ENCODE measurements at regions not wholly inside any gene's neighbourhood (a gene's known extent, or its start where the extent isn't known, plus 50 kb on each side); places are given as distances from the start of the nearest gene placed in this dataset.

DNA sequence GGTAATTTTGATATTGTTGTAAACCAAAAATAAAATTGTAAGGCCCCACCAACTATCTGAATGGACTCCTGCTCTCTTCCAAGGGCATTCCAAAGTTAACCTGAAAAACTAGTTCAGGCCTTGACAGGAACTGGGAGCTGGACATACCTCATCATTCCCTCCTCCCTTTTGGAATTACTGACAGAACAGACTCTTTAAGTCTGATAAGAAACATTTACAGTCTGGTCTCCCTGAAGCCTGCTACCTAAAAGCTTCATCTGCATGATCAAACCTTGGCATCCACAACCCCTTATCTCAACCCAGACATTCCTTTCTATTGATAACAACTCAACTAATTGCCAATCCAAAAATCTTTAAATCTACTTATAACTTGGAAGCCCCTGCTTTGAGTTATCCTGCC is 123.8 kb downstream of the TLR5 start:
- Histone ChIP-seq H3K9ac (ENCODE audit: low read length) (no peak overlapping the region), H3K9me2 (ENCODE audit: insufficient read depth) (no peaks in the 10 kb centered on the region), H3K79me2 (ENCODE audit: insufficient read depth, low read length) (no peaks in the 10 kb centered on the region), H4K20me1 (ENCODE audit: insufficient read depth) (no peaks in the 10 kb centered on the region), H3K27me3 (ENCODE audit: insufficient read depth, low read length) (no peaks in the 10 kb centered on the region), H3K9me3 (ENCODE audit: control insufficient read depth in 1 of 2, insufficient read depth in 1 of 2, low read depth in 1 of 2, low read length in 2 of 2) (no peaks in the 10 kb centered on the region), H2AFZ (ENCODE audit: low read depth, low read length, poor library complexity, severe bottlenecking) (no peak overlapping the region), H3K27ac (ENCODE audit: low read depth, low read length) (no peak overlapping the region), H3K4me3 (replicated peaks in 1 of 2; ENCODE audit: low read depth in 1 of 2, low read length in 2 of 2) (no peak overlapping the region), H3K36me3 (ENCODE audit: control insufficient read depth in 1 of 2, insufficient read depth in 2 of 2, low read length in 2 of 2) (no peaks in the 10 kb centered on the region), H3K4me1 (ENCODE audit: control insufficient read depth in 1 of 2, insufficient read depth in 2 of 2, low read length in 2 of 2) (no peaks in the 10 kb centered on the region), H3K4me2 (ENCODE audit: low read length) (no peak overlapping the region)
- BruUV-seq (replicated peaks): no TSS peak
- RAD21 ChIA-PET (ENCODE audit: low non-redundant PET in 1 of 2, low total read pairs in 2 of 2, uncharacterized antibody in 2 of 2, unreplicated experiment in 2 of 2): no interaction called here
- DNase-seq (ENCODE audit: low read depth, low spot score): no peak
- TF ChIP-seq, protein P1, sequence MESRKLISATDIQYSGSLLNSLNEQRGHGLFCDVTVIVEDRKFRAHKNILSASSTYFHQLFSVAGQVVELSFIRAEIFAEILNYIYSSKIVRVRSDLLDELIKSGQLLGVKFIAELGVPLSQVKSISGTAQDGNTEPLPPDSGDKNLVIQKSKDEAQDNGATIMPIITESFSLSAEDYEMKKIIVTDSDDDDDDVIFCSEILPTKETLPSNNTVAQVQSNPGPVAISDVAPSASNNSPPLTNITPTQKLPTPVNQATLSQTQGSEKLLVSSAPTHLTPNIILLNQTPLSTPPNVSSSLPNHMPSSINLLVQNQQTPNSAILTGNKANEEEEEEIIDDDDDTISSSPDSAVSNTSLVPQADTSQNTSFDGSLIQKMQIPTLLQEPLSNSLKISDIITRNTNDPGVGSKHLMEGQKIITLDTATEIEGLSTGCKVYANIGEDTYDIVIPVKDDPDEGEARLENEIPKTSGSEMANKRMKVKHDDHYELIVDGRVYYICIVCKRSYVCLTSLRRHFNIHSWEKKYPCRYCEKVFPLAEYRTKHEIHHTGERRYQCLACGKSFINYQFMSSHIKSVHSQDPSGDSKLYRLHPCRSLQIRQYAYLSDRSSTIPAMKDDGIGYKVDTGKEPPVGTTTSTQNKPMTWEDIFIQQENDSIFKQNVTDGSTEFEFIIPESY (IDR thresholded peaks at IDR 0.05; ENCODE audit: extremely low read depth, insufficient replicate concordance, low read length): no peak
- TF ChIP-seq CBX3 (IDR thresholded peaks at IDR 0.05; ENCODE audit: low read depth) (no peak), SIN3A (IDR thresholded peaks at IDR 0.05; ENCODE audit: low read depth) (no peak), FOSL1 (IDR thresholded peaks at IDR 0.05; ENCODE audit: low read depth) (no peak)
- TF ChIP-seq, protein P2, sequence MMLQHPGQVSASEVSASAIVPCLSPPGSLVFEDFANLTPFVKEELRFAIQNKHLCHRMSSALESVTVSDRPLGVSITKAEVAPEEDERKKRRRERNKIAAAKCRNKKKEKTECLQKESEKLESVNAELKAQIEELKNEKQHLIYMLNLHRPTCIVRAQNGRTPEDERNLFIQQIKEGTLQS (IDR thresholded peaks at IDR 0.05): no peak
- CTCF ChIA-PET: no interaction called here
- POLR2A ChIA-PET: no interaction called here
- intact Hi-C loops (cut with micrococcal nuclease): no loop called here
- ATAC-seq: no peak

DNA sequence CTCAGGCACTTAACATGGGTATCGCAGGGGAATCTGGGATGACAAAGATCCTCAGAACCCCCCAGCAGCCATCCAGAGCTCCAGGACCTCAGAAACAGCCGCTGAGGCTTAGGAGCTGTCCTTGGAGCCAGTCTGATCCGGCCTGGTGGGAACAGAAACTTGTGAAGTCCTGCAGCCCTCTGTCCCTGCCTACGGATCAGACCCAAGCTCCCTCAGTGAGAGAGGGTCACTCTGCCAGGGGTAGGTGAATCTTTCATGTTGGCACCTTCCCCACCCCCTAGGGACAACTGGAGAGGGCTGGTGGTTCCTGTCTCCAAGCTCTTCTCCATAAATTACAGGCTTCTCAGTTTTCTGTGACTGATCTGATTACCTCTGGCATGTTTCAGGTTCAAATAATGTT is 122.3 kb downstream of the TLR5 start:
- Histone ChIP-seq H4K20me1 (ENCODE audit: insufficient read depth) (no peaks in the 10 kb centered on the region), H3K9me2 (ENCODE audit: insufficient read depth) (no peaks in the 10 kb centered on the region), H3K36me3 (ENCODE audit: control insufficient read depth in 1 of 2, insufficient read depth in 2 of 2, low read length in 2 of 2) (no peaks in the 10 kb centered on the region), H3K4me3 (replicated peaks in 1 of 2; ENCODE audit: low read depth in 1 of 2, low read length in 2 of 2) (no peak overlapping the region), H3K9me3 (ENCODE audit: control insufficient read depth in 1 of 2, insufficient read depth in 1 of 2, low read depth in 1 of 2, low read length in 2 of 2) (no peaks in the 10 kb centered on the region), H3K79me2 (ENCODE audit: insufficient read depth, low read length) (no peaks in the 10 kb centered on the region), H3K9ac (ENCODE audit: low read length) (no peak overlapping the region), H3K27ac (ENCODE audit: low read depth, low read length) (no peak overlapping the region), H2AFZ (ENCODE audit: low read depth, low read length, poor library complexity, severe bottlenecking) (no peak overlapping the region), H3K4me2 (ENCODE audit: low read length) (no peak overlapping the region), H3K4me1 (ENCODE audit: control insufficient read depth in 1 of 2, insufficient read depth in 2 of 2, low read length in 2 of 2) (no peaks in the 10 kb centered on the region), H3K27me3 (ENCODE audit: insufficient read depth, low read length) (no peaks in the 10 kb centered on the region)
- CTCF ChIA-PET: no interaction called here
- ATAC-seq (no peak), DNase-seq (ENCODE audit: low read depth, low spot score) (no peak)
- RAD21 ChIA-PET (ENCODE audit: low non-redundant PET in 1 of 2, low total read pairs in 2 of 2, uncharacterized antibody in 2 of 2, unreplicated experiment in 2 of 2): no interaction called here
- POLR2A ChIA-PET: no interaction called here
- intact Hi-C loops (cut with micrococcal nuclease): no loop called here
- no TSS peak for BruUV-seq (replicated peaks)
- TF ChIP-seq EZH2phosphoT487 (IDR thresholded peaks at IDR 0.05; ENCODE audit: borderline replicate concordance) (no peak), FOSL1 (IDR thresholded peaks at IDR 0.05; ENCODE audit: low read depth) (no peak), POLR2A (IDR thresholded peaks at IDR 0.05; ENCODE audit: borderline replicate concordance, extremely low read depth, insufficient read depth, insufficient read length) (no peak), SRF (IDR thresholded peaks at IDR 0.05; ENCODE audit: low read depth) (no peak), CEBPB (IDR thresholded peaks at IDR 0.05; ENCODE audit: low read depth) (no peak), JUND (IDR thresholded peaks at IDR 0.05) (no peak), TCF7L2 (IDR thresholded peaks at IDR 0.05; ENCODE audit: borderline replicate concordance, extremely low read depth, insufficient read depth, insufficient read length) (no peak), EZH2 (IDR thresholded peaks at IDR 0.05) (no peak)
- TF ChIP-seq, protein P3, sequence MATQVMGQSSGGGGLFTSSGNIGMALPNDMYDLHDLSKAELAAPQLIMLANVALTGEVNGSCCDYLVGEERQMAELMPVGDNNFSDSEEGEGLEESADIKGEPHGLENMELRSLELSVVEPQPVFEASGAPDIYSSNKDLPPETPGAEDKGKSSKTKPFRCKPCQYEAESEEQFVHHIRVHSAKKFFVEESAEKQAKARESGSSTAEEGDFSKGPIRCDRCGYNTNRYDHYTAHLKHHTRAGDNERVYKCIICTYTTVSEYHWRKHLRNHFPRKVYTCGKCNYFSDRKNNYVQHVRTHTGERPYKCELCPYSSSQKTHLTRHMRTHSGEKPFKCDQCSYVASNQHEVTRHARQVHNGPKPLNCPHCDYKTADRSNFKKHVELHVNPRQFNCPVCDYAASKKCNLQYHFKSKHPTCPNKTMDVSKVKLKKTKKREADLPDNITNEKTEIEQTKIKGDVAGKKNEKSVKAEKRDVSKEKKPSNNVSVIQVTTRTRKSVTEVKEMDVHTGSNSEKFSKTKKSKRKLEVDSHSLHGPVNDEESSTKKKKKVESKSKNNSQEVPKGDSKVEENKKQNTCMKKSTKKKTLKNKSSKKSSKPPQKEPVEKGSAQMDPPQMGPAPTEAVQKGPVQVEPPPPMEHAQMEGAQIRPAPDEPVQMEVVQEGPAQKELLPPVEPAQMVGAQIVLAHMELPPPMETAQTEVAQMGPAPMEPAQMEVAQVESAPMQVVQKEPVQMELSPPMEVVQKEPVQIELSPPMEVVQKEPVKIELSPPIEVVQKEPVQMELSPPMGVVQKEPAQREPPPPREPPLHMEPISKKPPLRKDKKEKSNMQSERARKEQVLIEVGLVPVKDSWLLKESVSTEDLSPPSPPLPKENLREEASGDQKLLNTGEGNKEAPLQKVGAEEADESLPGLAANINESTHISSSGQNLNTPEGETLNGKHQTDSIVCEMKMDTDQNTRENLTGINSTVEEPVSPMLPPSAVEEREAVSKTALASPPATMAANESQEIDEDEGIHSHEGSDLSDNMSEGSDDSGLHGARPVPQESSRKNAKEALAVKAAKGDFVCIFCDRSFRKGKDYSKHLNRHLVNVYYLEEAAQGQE (IDR thresholded peaks at IDR 0.05; ENCODE audit: low read depth): no peak
- TF ChIP-seq, protein P1 (IDR thresholded peaks at IDR 0.05; ENCODE audit: extremely low read depth, insufficient replicate concordance, low read length): no peak
- TF ChIP-seq, protein P2 (IDR thresholded peaks at IDR 0.05): no peak
